NCI-H2081 (cell line): ENCODE measurements at regions not wholly inside any gene's neighbourhood (a gene's known extent, or its start where the extent isn't known, plus 50 kb on each side); places are given as distances from the start of the nearest gene placed in this dataset.
A peak's percentile ranks its signal among the peaks of the same experiment; 100 is the strongest.

Experiments used
- DNase-seq, 2 experiments: peaks; one replicate each; lab custom pipeline; 2025; lab: John Stamatoyannopoulos, UW

DNA sequence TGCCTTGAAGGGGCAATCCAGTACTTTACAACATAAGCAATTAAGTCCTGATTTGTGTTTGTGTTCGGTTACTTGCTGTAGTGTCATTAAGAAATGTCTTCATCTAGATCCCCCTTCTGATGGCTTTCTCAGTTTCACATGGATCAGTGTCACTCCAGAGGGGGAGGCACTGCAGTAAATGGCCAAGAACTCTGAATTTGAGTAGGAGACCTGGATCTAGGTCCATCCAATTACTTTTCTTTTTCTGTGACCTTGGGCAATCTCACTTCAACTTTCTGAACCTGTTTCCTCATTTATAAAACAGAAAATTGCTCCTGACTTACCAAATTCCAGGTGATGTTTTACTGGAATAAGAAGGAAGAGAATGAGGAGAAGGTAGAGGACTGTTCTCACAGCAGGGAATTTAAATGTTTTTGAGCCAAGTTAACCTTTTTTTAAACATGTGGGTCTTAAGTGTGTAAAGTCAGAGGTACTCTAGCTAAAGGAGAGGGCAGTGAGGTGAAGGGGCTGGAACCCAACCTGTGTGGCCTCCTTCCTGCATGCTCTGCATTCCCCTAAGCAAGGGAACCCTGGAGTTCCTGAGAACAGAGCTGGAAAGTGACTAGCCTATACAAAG, 285.5 kb downstream of the HACE1 start:
- no peak for DNase-seq

- DNase-seq, result no peak
These were observed 286.4 kb downstream of the HACE1 start for GRCh38 chr6:104573350-104573749.

DNA sequence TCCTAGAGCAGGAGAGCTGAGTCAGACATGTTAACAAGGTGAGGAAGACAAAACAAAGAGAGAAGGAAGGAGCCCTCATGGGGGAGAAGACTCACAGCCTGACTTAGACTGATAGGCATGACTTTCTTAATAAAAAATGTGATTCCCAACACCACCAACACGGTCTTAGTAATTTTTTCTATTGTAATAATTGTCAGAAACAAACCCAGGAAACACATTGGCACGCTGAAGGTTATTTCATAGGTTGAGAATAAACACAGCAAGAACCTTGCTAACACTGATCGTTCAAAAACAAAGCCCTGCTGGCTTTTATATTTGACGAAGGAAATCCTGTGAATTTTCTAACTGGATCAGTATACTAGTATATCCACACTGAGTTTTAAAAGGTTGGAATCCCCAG, 286.8 kb downstream of the HACE1 start:
- DNase-seq, result no peak

GRCh38 chr6:104566411-104566810, 293.3 kb downstream of the HACE1 start:
- no peak for DNase-seq

- no peak for DNase-seq
These were observed 296.4 kb downstream of the HACE1 start for GRCh38 chr6:104563306-104563705.

GRCh38 chr6:104559435-104560202, 300.1 kb downstream of the HACE1 start:
- no peak for DNase-seq

DNA sequence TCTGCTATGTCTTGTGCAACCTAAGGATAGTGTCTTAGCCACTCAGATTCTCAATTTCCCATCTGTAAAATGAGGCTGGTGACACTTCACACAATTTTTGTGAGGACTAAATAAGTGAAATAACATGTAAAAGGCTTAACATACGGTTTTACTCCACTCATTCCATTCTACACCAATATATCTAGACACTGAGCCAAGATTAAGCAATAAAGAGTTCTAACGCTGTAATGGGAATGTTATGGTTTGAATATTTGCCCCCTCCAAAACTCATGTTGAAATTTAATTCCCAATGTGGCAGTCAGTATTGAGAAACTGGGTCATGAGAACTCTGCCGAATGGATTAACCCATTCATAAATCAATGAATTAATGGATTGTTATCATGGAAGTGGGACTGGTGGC, 301.0 kb downstream of the HACE1 start:
- no peak for DNase-seq

GRCh38 chr6:104548297-104548696, 311.4 kb downstream of the HACE1 start:
- DNase-seq, result no peak

DNA sequence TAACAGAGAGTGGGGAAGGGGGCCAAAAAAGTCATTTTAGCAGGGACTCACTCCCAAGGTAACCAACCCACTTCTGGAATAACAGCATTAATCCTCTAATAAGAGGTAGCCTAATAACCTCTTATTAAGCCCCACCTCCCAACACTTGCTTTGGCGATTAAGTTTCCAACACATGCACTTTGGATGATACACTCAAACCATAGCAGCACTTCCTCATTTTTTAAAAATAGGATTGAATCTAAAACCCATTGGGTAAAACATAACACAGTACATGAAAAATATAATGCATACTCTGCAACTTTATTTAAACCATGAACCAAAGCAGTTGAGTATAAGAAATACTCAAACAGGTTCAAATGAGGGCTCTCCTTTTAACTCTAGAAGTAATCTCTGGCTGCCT, 318.3 kb downstream of the HACE1 start:
- DNase-seq, result no peak

DNA sequence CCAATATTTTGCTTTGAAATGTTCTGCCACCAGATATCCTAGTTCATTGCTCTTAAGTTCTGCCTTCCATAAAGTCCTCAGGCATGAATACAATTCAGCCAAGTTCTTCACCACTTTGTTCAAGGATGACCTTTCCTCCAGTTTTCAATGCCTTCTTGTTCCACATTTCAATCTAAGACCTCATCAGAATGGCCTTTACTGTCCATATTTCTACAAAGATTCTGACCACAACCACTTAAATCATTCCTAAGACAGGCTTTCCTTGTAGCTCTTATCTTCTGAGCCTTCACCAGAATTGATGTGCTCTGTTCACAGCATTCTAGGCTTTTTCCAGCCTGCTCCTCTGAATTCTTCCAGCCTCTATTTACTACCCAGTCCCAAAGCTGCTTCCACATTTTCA, 319.0 kb downstream of the HACE1 start:
- no peak for DNase-seq

- no peak for DNase-seq
These were observed 320.5 kb downstream of the HACE1 start for GRCh38 chr6:104539173-104539572.

DNA sequence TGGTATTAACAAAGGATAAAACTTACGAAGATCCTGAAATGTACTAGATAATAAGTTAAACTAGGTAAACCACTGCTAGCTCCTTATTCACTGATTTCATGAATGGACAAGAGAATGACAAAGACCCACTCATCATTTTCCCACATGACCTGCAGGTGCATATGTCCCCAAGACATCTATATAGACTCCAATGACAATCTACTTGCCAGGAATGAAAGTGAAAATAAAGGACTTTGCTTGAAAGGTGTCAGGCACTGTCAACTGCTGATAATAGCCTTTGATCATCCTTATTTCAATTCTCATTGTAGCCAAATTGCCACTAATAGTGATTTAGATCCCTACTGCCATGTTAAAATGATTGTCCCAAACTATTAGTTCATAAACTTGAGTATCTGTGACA, 321.8 kb downstream of the HACE1 start:
- DNase-seq, result no peak

- no peak for DNase-seq
These were observed 322.5 kb downstream of the HACE1 start for GRCh38 chr6:104537180-104537579.

- DNase-seq, result no peak
These were observed 327.3 kb downstream of the HACE1 start for GRCh38 chr6:104532462-104532861.

- no peak for DNase-seq
These were observed 328.1 kb downstream of the HACE1 start for GRCh38 chr6:104531646-104532045.

DNA sequence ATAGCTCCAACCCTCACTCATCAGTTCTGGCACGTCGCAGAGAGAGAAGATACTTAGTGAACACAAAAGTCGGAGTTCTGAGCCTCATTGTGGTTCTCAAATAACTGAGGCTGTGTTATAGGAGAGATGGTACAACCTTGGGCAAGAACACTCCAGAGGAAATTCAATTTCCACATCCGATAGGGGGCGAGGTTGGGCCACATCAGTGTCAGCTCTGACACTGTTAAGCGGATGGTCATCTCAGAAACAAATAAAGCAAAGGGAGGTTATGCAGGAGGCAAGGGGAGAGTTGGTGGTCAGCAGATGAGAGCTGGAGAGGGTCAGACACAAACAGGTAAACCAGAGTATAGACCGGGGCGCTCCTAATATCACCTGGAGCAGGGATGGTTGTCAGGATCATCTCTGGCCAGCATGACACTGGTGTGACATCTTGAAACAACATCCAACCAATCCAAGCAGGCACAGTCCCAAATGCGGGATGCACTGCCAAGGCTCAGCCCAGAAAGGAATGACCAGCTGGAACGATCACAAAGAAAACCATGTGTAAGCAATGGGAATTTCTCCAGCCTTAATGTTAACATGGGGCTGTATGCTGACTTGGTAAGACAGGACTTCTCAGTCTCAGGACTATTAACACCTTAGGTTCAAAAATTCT, 331.8 kb downstream of the HACE1 start:
- no peak for DNase-seq

GRCh38 chr6:104527311-104527710, 332.4 kb downstream of the HACE1 start:
- no peak for DNase-seq

DNA sequence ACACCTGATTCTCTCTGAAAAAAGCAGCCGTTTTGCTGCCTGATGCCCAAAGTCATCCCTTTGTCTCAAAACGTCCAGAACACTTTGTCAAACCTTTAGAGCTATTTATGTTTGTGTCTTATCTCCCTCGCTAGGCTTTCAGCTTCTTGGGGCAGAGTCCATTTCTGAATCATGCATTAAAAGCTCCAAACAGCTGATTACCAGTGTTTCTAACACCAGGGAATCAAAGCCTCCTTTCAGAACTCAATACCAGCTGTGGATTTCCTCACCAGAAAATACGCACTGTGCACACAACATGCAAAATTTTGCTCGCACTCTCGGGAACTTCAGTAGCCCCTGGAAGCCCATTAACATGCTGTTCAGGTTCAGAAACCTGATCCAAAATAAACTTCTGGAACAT, 333.3 kb downstream of the HACE1 start:
- no peak for DNase-seq

DNA sequence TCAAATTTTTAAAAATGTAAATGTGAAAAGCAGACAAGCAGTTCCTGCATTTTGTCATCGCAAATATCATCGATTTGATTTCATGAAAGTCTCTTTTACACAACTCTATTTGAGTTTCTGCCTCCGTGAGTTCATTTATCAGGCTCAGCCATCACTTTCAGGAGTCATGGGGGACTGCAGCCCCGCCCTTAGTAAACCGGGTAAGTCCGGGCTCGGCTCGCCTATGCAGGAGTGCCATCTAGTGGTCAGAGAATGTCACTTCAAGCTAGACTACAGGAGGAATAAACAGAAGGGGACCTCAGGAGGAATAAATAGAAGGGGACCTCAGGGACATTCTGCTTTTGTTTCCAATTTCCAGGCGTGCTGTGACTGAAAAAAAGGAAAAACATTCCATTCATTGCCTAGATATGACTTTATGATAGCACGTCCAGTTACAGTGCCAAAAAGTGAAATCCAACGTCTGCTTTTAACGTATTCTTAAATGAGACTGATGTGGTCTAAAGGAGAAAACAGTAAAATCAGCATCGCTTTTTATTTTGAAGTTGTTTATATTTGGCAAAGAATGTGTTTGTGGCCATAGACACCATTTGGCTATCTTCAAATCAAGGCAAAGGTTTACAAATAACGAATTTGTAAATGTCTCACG, 333.9 kb downstream of the HACE1 start:
- DNase-seq, result peak; percentile 69 to 74

DNA sequence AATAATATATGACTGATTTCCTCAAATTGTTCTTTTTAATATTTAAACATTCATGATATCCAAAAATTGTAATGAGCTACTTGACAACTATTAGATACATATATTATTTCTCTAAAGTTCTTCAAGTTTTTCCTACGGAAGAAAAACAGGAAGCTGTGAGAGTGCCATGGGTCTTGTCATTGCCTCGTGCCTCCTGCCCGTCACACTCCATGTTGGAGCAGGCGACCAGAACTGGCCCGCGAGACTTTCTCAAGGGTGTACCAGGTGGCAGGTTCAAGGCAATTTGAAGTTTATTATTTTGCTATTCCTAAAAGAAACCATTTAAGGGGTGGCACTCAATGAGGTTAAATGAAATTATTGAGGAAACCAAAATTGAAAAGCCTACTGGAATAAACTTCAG, 337.2 kb downstream of the HACE1 start:
- no peak for DNase-seq

GRCh38 chr6:104521176-104521575, 338.5 kb downstream of the HACE1 start:
- no peak for DNase-seq

DNA sequence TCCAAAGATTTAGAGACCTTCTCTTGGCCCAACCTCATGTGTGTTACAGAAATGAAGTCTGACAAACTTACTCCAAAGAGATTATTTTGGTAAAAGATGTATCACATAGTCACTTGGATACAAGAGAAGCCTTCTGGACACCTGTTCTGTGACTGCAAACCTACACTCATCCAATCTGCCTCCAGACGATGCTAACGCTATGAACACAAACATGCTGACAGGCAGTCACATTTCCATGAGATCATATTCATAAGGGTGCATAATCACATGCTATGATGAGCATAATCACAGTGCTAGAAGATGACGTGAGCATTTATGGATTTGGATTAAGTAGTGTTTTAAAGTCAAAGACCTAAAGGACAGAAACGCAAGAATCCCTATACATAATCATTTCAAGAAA, 340.2 kb downstream of the HACE1 start:
- DNase-seq, result peak in 1 of 2 experiments; percentile 2

GRCh38 chr6:104509355-104509754, 350.4 kb downstream of the HACE1 start:
- peak in 1 of 2 experiments; percentile 50 for DNase-seq
